D341Med (cell line): ENCODE measurements at regions not wholly inside any gene's neighbourhood (a gene's known extent, or its start where the extent isn't known, plus 50 kb on each side); places are given as distances from the start of the nearest gene placed in this dataset.

Experiments used
- DNase-seq: peaks from one replicate; pipeline ENCODE4 v3.0.0; 2012; ENCODE audit warnings: low spot score

DNA sequence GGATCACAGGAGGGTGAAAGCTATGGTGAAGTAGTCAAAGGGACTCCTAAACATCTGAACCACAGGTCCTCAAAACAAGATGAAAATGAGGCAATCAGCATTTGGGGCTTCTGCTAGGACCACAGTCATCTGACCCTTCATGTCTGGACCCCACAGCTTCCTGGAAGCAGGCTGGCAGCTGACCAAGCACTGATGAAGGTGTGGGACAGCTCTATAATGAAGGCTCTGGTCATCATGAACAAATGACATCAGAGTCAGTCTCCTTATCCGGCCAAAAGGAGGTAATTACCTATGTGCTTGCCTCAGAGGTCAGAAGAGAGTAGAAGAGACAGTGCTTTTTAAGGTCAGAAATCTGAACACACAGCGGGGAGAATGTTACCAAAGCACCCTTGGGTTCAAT lies 101.2 kb upstream of the GNAO1 start:
- no peak for DNase-seq

DNA sequence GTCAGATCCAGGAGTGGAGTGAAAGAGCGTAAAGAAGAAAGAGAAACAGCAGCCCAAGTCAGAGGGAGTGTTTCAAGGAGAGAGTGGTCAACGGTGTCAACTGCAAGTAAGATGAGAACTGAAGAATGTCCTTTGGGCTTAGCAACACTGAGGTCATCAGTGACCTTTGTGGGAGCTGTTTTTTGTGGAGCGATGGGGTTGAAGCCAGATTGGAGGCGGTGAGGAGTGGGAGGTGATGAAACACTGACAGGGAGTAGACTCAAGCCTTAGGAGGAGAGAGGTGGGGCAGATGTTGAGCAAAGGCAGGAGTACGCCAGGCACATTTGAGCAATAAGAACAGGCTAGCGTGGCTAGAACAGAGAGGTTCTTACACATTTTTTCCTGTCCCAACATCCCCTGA lies 103.7 kb upstream of the GNAO1 start:
- no peak for DNase-seq

DNA sequence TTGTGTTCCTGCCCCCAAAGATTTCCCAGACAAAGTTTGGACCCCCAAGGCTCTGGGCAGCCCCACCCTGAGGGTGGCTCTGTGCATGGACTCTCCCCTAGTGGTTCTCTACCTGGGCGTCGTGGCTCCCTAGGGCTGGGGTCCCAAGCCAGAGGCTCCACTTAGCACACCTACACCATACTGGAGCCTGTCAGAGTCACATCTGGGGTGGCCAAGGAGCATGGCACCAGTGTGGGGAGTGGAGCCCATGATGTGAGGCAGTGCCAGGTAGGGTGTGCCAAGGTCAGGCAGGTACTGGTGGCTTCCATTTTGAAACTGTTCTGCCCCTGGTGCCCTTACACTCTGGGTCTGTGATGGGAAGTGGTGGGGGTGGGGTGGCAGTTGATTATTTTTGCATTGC lies 109.9 kb upstream of the GNAO1 start:
- no peak for DNase-seq

DNA sequence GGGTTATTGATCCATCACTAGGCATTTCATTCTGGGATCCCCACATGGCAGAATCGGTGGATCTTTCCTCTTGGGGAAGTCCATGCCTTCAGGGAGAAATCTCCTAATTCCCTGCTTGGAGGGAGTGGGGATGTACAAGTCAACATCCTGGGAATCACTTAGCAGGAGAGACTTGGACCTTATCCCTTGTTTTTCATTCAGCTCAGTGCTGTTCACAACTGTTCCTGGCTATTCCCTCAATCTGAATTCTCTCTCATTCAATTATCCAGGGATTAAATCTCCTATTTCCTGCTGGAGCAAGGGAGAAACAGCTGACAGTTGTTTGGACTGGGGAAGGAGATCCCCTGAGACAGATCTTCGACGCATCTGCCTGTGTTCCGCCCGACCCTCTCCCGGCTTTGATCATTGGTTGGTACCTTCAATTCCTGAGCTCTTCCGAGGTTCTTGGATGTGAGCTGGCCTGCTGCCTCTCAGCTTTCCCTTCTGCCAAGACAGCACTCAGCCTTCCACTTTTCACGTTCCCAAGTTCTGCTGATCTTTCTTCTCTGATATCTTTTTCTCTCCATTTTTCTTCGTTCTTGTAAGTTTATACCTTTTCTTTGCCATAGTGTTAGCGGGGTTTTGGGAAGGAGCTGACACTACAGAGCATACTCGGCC lies 115.4 kb upstream of the GNAO1 start:
- peak; percentile 76 for DNase-seq

DNA sequence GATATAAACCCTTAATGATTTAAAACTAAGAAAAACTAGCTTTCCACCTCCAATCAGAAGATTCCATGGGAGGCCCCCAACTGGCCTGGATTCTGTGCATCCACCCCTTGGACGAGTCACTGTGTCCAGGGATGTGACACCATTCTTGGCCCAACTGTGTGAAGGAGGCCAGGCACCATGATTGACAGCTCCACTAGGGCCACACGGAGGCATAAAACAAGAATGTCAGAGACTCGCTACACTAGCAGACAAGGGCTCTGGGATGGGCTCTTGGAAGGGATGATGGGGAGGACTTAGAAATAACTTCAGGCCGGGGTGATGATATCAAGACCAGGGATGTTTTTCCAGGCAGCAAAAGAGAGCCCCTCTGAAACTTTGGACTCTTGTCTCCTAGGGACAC lies 117.8 kb upstream of the GNAO1 start:
- no peak for DNase-seq

DNA sequence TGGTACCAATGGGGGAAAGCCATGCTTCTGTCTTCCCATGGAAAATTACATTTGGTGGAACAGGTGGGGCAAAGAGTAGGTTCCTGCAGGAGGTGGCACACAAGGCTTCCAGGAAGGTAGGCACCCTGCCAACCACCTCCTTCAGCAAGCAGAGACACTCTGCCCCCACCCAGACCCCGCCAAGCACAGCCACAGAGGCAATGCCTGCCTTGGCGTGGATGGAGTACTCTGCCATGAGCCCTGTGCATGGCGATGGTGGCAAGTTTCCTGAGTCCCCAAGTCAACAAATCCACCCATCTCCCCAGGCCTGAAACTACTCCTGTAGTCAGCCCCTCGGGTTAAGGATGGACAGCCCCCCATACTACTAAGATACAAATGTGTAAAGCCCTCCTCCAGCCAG lies 119.2 kb upstream of the GNAO1 start:
- DNase-seq = no peak

DNA sequence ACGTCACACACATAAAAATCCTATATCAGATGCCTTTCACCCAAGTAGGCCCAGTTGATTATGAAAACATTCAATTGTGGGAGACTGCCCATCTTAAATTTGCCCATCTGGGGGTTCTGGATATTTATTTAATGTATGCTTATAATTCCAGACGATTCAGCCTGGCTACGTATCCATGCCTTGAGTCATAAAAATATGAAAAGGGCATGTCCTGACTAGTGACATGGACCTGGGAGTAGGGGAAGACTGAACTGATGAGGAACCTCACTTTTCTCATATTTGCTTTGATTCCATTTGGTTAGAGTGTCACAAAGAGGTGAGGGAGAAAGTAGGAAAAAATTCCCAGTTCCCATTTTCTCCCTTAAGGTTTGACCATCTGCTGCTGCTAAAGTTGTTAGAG lies 122.5 kb upstream of the GNAO1 start:
- no peak for DNase-seq

DNA sequence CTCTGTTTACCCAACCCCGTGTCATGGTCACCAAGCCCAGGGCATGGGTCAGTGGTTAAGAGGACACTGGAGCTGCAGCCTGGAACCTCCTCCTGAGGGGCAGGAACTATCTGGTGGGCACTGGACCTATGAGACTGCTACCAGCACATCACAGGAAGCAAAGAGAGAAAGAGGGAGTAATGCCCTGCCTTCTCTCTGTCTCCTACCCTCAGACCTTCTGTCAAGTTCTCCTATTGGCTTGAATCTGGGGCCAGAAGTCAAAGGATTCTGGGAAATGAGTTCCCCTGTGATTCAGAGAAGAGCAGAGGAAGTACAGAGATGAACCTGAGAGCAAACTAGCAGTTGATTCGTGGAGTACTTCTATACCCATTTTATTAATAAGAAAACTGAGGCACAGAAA lies 123.0 kb upstream of the GNAO1 start:
- no peak for DNase-seq

DNA sequence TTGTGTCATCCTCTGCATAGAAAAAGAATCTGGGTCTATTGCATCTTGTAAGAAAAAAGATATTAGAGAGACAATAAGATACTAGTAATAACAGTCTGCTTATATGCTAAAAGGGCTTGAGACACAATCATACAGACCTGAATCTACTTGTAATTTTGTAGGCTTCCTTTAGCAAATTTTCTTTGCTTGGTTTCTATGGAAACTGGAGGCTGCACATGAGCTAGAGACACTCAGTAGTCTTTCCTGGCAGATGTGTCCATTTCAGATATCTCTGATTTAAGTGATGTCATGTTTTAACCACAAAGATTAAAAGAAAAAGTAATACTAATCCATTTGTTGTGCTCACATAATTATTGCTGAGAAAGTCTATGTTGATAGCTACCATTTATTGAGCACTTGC lies 123.9 kb upstream of the GNAO1 start:
- DNase-seq = no peak

DNA sequence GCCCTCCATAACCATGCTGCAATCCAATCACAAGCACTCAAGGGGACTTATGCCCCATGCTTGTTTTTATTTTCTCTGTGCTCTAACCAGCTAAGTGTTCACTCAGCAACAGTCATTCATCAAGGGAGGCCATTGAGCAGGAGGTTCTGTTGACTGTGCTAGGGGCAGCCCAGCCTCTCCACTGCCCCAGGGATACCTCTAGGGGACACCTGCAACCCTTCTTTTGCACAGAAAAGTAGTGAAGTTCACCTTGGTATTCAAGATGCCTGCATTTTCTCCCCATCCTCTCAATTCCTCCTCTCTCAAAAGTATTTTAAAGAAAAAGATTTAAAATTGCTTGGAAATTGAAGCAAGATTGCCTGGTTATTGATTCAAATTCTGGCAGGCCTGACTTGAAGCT lies 124.7 kb upstream of the GNAO1 start:
- DNase-seq = no peak

DNA sequence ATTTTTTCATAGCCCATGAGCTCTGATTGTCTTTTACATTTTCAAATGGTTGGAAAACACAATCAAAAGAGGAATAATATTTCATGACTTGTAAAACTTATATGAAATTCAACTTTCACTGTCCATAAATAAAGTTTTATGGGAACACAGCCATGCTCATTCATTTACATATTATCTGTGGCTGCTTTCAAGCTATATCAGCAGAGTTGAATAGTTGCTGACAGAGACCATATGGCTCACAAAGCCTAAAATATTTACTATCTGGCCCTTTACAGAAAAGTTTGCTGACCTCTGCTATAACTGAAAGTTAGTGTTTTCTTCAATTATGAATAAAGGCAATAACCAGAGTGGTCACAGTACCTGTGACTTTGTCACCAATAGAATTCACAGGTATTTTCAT lies 128.2 kb upstream of the GNAO1 start:
- no peak for DNase-seq

DNA sequence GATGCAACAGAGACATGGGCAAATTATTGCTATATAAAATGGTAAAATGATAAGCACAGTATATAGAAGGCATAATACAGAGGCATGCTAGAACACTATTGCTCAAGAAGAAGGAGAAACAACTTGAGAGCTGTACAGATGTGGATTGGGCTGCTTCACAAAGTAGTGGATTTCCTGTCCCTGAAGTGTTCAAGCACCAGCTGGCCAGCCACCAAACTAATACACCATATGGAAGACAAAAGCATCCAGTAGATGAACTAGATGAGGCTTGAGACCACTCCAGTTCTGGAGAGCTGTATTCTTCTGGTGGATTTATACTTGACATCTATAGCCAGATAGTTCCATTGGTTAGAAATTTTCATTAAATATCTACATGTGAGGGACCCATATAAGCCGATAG lies 134.1 kb upstream of the GNAO1 start:
- DNase-seq = no peak

DNA sequence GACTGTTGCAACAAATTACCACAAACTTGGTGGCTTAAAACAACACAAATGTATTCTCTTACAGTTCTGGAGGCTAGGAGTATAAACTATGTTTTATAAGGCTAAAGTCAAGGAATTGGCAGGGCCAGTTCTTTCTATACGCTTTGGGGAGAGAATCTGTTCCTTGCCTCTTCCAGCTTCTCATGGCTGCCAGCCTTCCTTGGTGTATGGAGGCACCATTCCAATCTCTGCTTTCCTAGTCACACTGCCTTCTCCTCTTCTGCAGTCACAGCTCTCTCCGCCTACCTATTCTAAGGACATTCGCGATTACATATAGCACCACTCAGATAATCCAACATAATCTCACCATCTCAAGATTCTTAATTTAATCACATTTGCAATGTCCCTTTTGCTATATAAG lies 140.4 kb upstream of the GNAO1 start:
- no peak for DNase-seq

DNA sequence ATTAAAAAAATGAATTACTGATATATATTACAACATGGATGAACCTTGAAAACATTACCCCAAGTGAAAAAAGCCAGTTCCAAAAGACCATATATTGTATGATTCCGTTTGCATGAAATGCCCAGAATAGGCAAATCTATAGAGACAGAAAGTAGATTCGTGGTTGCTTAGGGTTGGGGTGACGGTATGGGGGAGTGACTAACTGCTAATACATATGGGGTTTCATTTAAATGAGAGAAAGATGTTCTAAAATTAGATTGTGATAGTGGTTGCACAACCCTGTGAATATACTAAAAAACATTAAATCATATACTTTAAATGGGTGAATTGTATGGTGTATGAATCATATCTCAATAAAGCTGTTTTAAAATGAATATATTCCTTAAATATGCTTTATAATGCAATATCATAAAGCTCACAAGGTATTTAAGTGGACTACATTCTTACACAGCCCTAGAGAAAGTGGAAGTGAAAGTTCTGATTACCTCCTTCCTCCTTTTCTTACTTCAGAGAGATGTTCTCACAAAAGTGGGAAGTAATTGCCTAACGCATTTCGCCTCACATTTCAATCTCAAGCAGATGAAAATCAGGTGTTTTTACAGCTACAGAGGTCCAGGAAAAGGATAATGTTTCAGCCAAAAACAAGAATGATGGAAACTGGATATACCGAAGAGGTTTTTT lies 142.7 kb upstream of the GNAO1 start:
- DNase-seq = no peak

DNA sequence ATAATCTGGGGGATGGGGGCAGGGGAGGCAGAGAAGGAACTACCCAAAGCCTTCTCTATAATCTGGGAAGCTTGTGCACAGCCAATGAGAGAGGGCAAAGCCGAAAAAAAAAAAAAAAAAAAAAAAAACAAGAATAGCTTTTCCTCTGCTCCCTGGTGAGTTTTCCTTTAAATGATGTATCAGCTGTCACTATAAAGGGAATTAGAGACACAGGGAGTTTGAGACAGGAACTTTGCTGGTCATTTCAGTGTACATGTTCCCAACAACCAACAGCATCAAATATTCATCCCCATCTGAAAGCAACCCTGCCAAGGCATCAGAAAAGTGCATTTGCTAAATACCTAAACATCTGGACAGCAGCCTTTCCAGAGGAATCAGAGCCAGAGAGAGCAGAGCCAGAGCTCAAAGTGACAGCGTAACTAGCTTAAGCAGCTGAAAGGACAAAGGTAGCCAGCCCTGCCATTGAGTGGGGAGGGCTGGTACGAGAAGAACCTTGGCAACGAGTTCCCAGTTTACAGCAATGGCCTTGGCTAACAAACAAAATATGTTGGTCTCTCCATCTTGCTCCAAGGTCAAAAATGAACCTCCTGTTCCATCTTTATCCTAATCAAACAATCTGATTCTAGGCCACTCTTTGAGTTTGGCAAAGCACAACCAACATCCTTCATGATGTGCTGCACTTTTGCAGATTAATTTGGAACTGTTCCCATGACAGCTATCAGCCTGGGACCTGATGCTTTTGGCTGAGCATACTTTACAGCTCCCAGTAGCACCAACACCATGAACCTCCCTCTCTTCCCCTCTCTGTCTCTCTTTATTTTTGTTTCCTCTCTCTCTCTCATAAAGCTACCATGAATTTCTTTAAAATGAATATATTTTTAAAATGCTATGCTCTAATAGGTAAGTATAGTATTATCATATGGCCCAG lies 143.7 kb upstream of the GNAO1 start:
- DNase-seq = no peak

DNA sequence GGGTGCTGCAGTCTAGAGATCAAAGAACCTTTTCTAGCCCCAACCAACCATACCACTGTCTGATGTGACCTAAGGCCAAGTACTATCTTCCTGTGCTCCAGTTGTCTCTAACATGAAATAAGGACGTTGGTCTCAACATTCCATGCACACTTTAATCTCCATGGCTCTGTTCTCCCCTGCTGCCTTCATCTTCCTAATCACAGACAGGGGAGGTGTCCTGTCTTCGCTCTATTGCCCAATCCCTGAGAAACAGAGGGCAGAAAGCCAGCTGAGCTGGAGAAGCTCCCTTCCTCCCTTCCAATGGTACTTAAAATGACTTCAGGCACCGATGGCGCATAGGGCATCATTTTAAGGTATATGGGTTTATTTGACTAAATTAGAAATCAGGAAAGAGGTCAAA lies 148.9 kb upstream of the GNAO1 start:
- DNase-seq = no peak

DNA sequence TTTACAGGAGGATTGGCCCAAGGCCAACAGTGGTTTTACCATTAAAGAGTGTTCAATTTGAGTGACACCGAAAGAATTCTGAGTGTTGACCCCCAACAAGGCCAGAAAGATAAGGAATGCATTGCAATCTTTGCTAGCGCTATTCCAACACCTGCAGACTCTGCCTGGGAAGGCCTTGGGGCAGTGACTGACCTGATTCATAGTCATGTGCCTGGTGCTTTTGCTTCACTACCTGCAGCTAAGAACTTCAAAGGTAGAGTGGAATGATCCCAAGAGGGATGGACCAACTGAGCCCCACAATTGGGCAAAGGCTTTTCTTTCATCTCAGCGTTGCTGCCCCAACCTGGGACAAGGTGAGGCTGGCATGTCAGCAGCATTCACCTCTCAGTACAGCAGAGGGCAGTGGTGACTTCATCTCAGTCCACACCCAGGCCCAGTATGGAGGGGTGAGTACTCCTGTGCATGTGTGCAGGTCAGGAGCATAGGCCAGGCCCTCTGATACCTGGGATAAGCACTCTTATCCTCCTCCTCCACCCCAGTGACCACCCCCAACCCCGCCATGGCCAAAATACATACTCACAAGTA lies 149.6 kb upstream of the GNAO1 start:
- DNase-seq = peak; percentile 73

DNA sequence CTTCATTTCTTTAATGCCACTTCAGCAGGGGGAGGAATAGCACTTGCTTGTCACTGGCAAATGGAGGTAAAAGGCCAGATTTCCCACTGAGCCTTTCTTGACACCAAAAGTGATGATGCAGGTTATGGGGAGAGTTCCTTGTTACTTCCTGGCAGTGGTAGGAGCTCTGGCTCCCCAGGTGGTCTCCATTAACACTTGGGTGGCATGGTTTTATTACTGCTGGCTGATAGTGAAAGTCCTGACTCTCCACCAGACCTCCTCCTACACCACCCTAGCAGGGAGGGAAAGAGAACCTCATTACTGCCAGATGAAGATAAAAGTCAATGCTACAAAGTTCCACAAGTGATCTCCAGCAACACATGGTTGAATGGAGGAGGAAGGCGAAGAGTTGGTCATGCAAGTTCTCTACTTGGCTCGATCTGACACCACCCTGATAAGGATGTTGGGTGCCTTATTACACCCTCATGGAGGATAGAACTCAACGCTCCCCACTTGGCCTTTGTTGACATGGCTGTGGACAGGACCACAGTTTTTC lies 152.7 kb upstream of the GNAO1 start:
- DNase-seq = no peak

DNA sequence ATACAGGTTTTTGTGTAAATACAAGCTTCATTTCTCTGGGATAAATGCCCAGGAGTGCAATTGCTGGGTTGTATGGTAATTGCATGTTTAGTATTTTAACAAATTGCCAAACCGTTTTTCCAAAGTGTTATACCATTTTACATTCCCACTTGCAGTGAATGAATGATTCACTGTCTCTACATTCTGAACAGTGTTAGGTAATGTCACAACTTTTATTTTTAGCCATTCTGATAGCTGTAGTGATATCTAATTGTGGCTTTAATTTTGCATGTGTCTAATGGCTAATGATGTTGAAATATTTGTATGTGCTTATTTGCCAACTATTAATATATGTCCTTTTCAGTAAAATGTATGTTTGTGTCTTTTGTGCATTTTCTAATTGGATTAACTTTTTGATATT lies 156.9 kb upstream of the CES5A start:
- no peak for DNase-seq

DNA sequence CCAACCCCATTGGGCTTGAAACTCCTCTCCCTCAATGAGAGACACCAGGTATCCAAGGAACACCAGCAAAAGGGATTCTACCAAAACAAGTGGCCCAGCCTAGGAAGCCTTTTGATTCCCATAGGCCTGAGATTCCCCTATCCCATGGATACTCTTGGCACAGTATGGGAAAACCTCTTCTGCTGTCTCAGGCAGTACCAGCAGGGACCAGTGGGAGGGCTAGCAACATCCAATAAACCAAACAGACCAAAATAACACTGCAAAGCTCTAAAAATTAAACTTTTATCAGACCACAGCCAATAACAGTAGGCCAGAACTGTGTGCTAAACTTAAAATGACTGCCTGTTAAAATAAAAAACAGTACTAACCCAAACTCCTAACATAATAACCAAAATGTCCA lies 153.9 kb upstream of the CES5A start:
- no peak for DNase-seq

DNA sequence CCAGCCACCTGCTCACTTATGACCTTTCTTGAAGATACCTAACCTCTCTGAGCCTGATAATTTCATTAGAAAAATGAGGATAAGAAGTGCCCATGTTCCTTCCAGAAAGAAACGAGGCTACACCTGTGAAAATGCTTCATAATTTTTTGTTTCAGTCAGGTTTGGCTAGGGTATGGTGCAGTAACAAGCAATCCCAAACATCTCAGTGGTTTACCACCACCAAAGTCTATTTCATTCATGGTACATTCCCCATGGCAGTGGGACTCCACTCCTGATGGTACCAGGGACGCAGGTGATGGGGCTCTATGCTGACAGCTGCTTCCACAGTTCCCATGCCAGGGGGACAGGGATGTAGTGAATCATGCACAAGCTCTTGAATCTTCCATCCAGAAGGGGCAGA lies 147.6 kb upstream of the CES5A start:
- no peak for DNase-seq

DNA sequence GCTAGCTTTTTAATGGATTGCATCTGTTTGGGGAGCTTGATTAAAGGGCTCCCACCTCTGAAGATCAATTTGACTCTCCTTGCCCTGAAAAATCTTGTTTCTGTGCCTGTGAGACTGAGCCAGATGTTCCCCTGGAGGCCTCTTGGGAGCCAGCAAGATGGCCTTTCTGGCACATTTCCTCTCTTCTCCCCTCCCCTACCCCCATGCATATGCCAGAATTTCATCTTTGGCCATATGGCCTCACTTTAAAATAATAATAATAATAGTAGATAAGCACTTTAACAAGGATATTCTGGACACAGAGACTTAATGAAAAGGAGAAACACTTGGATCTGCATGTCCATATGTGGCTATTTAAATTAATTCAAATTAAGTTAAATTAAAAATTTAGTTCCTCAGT lies 144.1 kb upstream of the CES5A start:
- peak; percentile 42 for DNase-seq
